HepG2 (cell line): ENCODE measurements at regions not wholly inside any gene's neighbourhood (a gene's known extent, or its start where the extent isn't known, plus 50 kb on each side); places are given as distances from the start of the nearest gene placed in this dataset.

Experiments
- ATAC-seq: fragments of 200-7000 bp; cut with Tn5 transposase; 3 replicates; pipeline ENCODE4 v1.9.1; 2020; ENCODE audit warnings: mild to moderate bottlenecking, moderate library complexity
- BruUV-seq: library from RNA; stranded (reverse); fragments of 400-500 nt; replicated peaks from 2 replicates; lab custom pipeline; 2021; lab: Mats Ljungman, UMichigan
- CTCF ChIA-PET: fragments of 300-600 bp; formaldehyde crosslinking; extraction: SDS; loops from one replicate; lab custom pipeline; 2021; ENCODE audit warnings: low total read pairs, inconsistent platforms, low intra/inter-chr PET ratio; lab: Yijun Ruan, JAX
- POLR2A ChIA-PET: fragments of 350-600 bp; sonication (Branson Sonifier 250); formaldehyde crosslinking; loops from one replicate; lab custom pipeline; 2020; ENCODE audit warnings: antibody characterized with exemption, inconsistent platforms; lab: Yijun Ruan, JAX
- DNase-seq: peaks from one replicate; pipeline ENCODE4 v3.0.0-alpha.2; 2015; ENCODE audit warnings: low spot score
- FAIRE-seq: peaks from 3 replicates; lab custom pipeline; 2011; peaks lifted over from hg19 to GRCh38; lab: Jason Lieb, UNC
- H2AFZ ChIP-seq: one replicate; pipeline ENCODE4 v1.6.1; 2011; ENCODE audit warnings: low read length, inconsistent platforms
- H3K27ac ChIP-seq: fragments of 300-600 bp; 3 replicates; pipeline ENCODE4 v1.8.0; 2011; ENCODE audit warnings: mixed run types, mild to moderate bottlenecking, mixed read lengths, low read length, inconsistent platforms; ENCODE audit not compliant: insufficient read depth; ENCODE audit errors: extremely low read length
- H3K27me3 ChIP-seq, 2 experiments: fragments of 200-600 bp in 1 of 2; 2 replicates in 1 of 2; 3 replicates in 1 of 2; pipeline versions ENCODE4 v1.6.0 to v1.8.0; 2011; ENCODE audit warnings: low read length in 2 of 2, mild to moderate bottlenecking in 2 of 2, moderate library complexity in 2 of 2, inconsistent platforms in 1 of 2; ENCODE audit not compliant: insufficient read depth in 2 of 2, control insufficient read depth in 1 of 2
- H3K36me3 ChIP-seq, 2 experiments: fragments of 200-600 bp in 1 of 2; replicated peaks in 1 of 2; 2 replicates in 1 of 2; 3 replicates in 1 of 2; pipeline versions ENCODE4 v1.5.1 to v1.8.0; 2011; ENCODE audit warnings: low read length in 2 of 2, inconsistent platforms in 1 of 2; ENCODE audit not compliant: insufficient read depth in 2 of 2, control insufficient read depth in 1 of 2
- H3K4me1 ChIP-seq: 2 replicates; pipeline ENCODE4 v1.5.1; 2012; ENCODE audit warnings: low read length, inconsistent platforms; ENCODE audit not compliant: insufficient read depth
- H3K4me2 ChIP-seq: 2 replicates; pipeline ENCODE4 v1.6.0; 2011; ENCODE audit warnings: low read depth, low read length, inconsistent platforms
- H3K4me3 ChIP-seq, 3 experiments: fragments of 200-600 bp in 1 of 3; sonication (generic), shearing (Covaris generic) in 1 of 3; replicated peaks in 1 of 3; 2 replicates each; pipeline ENCODE4 v1.5.1; 2011 to 2016; ENCODE audit warnings: low read length in 3 of 3, inconsistent platforms in 2 of 3, low read depth in 2 of 3, mild to moderate bottlenecking in 2 of 3, control low read depth in 1 of 3, mixed read lengths in 1 of 3; ENCODE audit not compliant: insufficient read depth in 1 of 3
- H3K79me2 ChIP-seq: one replicate; pipeline ENCODE4 v1.6.1; 2011; ENCODE audit warnings: low read length, inconsistent platforms; ENCODE audit not compliant: insufficient read depth
- H3K9ac ChIP-seq: 2 replicates; pipeline ENCODE4 v1.6.0; 2011; ENCODE audit warnings: mild to moderate bottlenecking, low read depth, low read length, inconsistent platforms; ENCODE audit not compliant: insufficient read depth
- H3K9me3 ChIP-seq: 2 replicates; pipeline ENCODE4 v1.5.1; 2012; ENCODE audit warnings: mild to moderate bottlenecking, low read length
- H4K20me1 ChIP-seq: 2 replicates; pipeline ENCODE4 v1.6.0; 2011; ENCODE audit warnings: inconsistent platforms, mild to moderate bottlenecking, low read length, moderate library complexity; ENCODE audit not compliant: insufficient read depth
- EEA1 ChIP-seq: sonication (generic); formaldehyde crosslinking; IDR thresholded peaks from 2 replicates; pipeline ENCODE4 v1.5.1; 2020; ENCODE audit warnings: mild to moderate bottlenecking, missing genetic modification reagents, borderline replicate concordance
- HNF4G ChIP-seq, 2 experiments: sonication (generic) in 1 of 2; formaldehyde crosslinking in 1 of 2; IDR thresholded peaks; 2 replicates each; pipeline versions ENCODE4 v1.4.0 to v1.6.1; 2011 to 2020; ENCODE audit warnings: borderline replicate concordance in 2 of 2, low read depth in 2 of 2, mild to moderate bottlenecking in 2 of 2, low read length in 1 of 2, missing genetic modification reagents in 1 of 2, moderate library complexity in 1 of 2
- KDM2A ChIP-seq: sonication (generic); formaldehyde crosslinking; IDR thresholded peaks from 2 replicates; pipeline ENCODE4 v1.4.0; 2020; ENCODE audit warnings: low read depth, missing genetic modification reagents, borderline replicate concordance
- MIER3 ChIP-seq: IDR thresholded peaks from 2 replicates; pipeline ENCODE4 v1.6.1; 2016; ENCODE audit warnings: missing compliant biosample characterization, borderline replicate concordance
- NAIF1 ChIP-seq: sonication (generic); formaldehyde crosslinking; IDR thresholded peaks from 2 replicates; pipeline ENCODE4 v1.5.0; 2020; ENCODE audit warnings: mild to moderate bottlenecking, missing genetic modification reagents, borderline replicate concordance
- POGK ChIP-seq: sonication (generic); formaldehyde crosslinking; conservative IDR thresholded peaks from 2 replicates; pipeline ENCODE4 v1.8.0; 2022; ENCODE audit warnings: mild to moderate bottlenecking, moderate library complexity, missing genetic modification reagents
- SETDB1 ChIP-seq: sonication (generic); formaldehyde crosslinking; IDR thresholded peaks from 2 replicates; pipeline ENCODE4 v1.5.1; 2020; ENCODE audit warnings: missing genetic modification reagents, mild to moderate bottlenecking, borderline replicate concordance
- ZBTB3 ChIP-seq: sonication (generic); formaldehyde crosslinking; IDR thresholded peaks from 2 replicates; pipeline ENCODE4 v1.4.0; 2020; ENCODE audit warnings: low read depth, mild to moderate bottlenecking, moderate library complexity, missing genetic modification reagents, borderline replicate concordance
- ZBTB4 ChIP-seq: sonication (generic); formaldehyde crosslinking; IDR thresholded peaks from 2 replicates; pipeline ENCODE4 v1.4.0; 2020; ENCODE audit warnings: missing genetic modification reagents, mild to moderate bottlenecking, borderline replicate concordance
- ZNF24 ChIP-seq: fragments of 450-650 bp; IDR thresholded peaks from 2 replicates; pipeline ENCODE4 v1.6.1; 2017; ENCODE audit warnings: antibody characterized with exemption, mild to moderate bottlenecking
- ZNF501 ChIP-seq: sonication (generic); formaldehyde crosslinking; IDR thresholded peaks from 2 replicates; pipeline ENCODE4 v1.5.1; 2020; ENCODE audit warnings: mild to moderate bottlenecking, moderate library complexity, missing genetic modification reagents
- ZNF580 ChIP-seq: IDR thresholded peaks from 2 replicates; pipeline ENCODE4 v1.6.1; 2016; ENCODE audit warnings: low read depth, borderline replicate concordance
- WGBS: methylation state at CpG from one replicate; pipeline ENCODE4 v1.1.6; 2017; ENCODE audit warnings: low lambda C conversion rate; 5-methylcytosine and 5-hydroxymethylcytosine counted together
- in situ Hi-C: cut with HindIII; loops from 2 replicates; pipeline ENCODE4 v1.10.0; 2017; ENCODE audit warnings: low pct_unique_long_range_greater_than_20kb; ENCODE audit not compliant: extremely low pct_ligation_motif_present
- intact Hi-C: fragments of 100-400 bp; cut with micrococcal nuclease; formaldehyde crosslinking; loops from one replicate; pipeline ENCODE4 v1.10.0; 2022; ENCODE audit not compliant: unreplicated experiment

- ChIA-PET POLR2A (no interaction called here), CTCF (no interaction called here)
- Histone ChIP-seq H3K36me3 (no peaks in the 10 kb centered on the region), H3K9ac (no peak overlapping the region), H4K20me1 (no peaks in the 10 kb centered on the region), H3K79me2 (no peaks in the 10 kb centered on the region), H3K27ac (no peak overlapping the region), H3K27me3 (no peaks in the 10 kb centered on the region), H2AFZ (no peak overlapping the region), H3K4me1 (no peaks in the 10 kb centered on the region), H3K4me2 (no peak overlapping the region), H3K9me3 (peaks cover 63% of the 10 kb centered on the region), H3K4me3 (no peak overlapping the region)
- intact Hi-C loops (no loop called here), in situ Hi-C loops (no loop called here)
- 49% methylated on average over 2 of the region's 2 CpGs for WGBS
- DNase-seq (no peak), FAIRE-seq (no peak), ATAC-seq (no peak)
- TF ChIP-seq EEA1 (no peak), MIER3 (CRISPR knock-in tag) (no peak), ZNF580 (CRISPR knock-in tag) (no peak), ZNF501 (CRISPR knock-in tag) (no peak), NAIF1 (CRISPR knock-in tag) (no peak), HNF4G (IDR thresholded peaks at IDR 0.05; ENCODE audit: borderline replicate concordance, low read depth, low read length) (no peak), HNF4G (CRISPR knock-in tag; IDR thresholded peaks at IDR 0.05; ENCODE audit: borderline replicate concordance, low read depth) (no peak), KDM2A (no peak), ZBTB4 (CRISPR knock-in tag) (no peak), ZNF24 (no peak), ZBTB3 (CRISPR knock-in tag) (no peak), POGK (no peak), SETDB1 (CRISPR knock-in tag) (no peak)
- no TSS peak for BruUV-seq
Measured at GRCh38 chr12:43090981-43091380, 461.0 kb downstream of the ADAMTS20 start.
